Mesothelial cell of epicardium (in vitro differentiated cells): ENCODE measurements at regions not wholly inside any gene's neighbourhood (a gene's known extent, or its start where the extent isn't known, plus 50 kb on each side); places are given as distances from the start of the nearest gene placed in this dataset.

Source experiments
- DNase-seq, 2 experiments: peaks; one replicate each; pipeline ENCODE4 v3.0.0; 2021; ENCODE audit warnings: low spot score in 2 of 2; ENCODE audit not compliant: unreplicated experiment in 2 of 2
- H3K27ac Mint-ChIP-seq: 2 replicates; pipeline ENCODE4 v1.8.0; 2021; ENCODE audit warnings: mixed read lengths
- H3K27me3 Mint-ChIP-seq: 2 replicates; pipeline ENCODE4 v1.8.0; 2021; ENCODE audit warnings: low read depth, mixed read lengths
- H3K36me3 Mint-ChIP-seq: 2 replicates; pipeline ENCODE4 v1.8.0; 2021; ENCODE audit warnings: mixed read lengths
- H3K4me1 Mint-ChIP-seq: 2 replicates; pipeline ENCODE4 v1.8.0; 2021; ENCODE audit warnings: mixed read lengths
- H3K4me3 Mint-ChIP-seq: 2 replicates; pipeline ENCODE4 v1.8.0; 2021; ENCODE audit warnings: mild to moderate bottlenecking, moderate library complexity, mixed read lengths
- H3K9me3 Mint-ChIP-seq: 2 replicates; pipeline ENCODE4 v1.8.0; 2021; ENCODE audit warnings: mixed read lengths
- CTCF ChIP-seq: fragments of 200-600 bp; sonication (generic); IDR thresholded peaks from one replicate; pipeline ENCODE4 v1.5.0; 2021; ENCODE audit warnings: antibody characterized with exemption; ENCODE audit not compliant: unreplicated experiment

- DNase-seq, result no peak
- Mint-ChIP-seq H3K36me3 (no peaks in the 10 kb centered on the region), H3K4me3 (no peak overlapping the region), H3K9me3 (peaks cover 9% of the 10 kb centered on the region), H3K4me1 (no peaks in the 10 kb centered on the region), H3K27ac (no peak overlapping the region), H3K27me3 (peaks cover 36% of the 10 kb centered on the region)
- no peak for TF ChIP-seq CTCF
Observed at GRCh38 chr6:165944002-165944466, 223.6 kb downstream of the TBXT start.

GRCh38 chr6:165941786-165942185 is 225.9 kb downstream of the TBXT start:
- Mint-ChIP-seq H3K27ac (no peak overlapping the region), H3K9me3 (peaks cover 9% of the 10 kb centered on the region), H3K27me3 (peaks cover 38% of the 10 kb centered on the region), H3K36me3 (no peaks in the 10 kb centered on the region), H3K4me3 (no peak overlapping the region), H3K4me1 (no peaks in the 10 kb centered on the region)
- no peak for TF ChIP-seq CTCF
- no peak for DNase-seq

GRCh38 chr6:165941249-165941775 is 226.3 kb downstream of the TBXT start:
- TF ChIP-seq CTCF, result no peak
- no peak for DNase-seq
- Mint-ChIP-seq H3K36me3 (no peaks in the 10 kb centered on the region), H3K9me3 (peaks cover 9% of the 10 kb centered on the region), H3K27ac (no peak overlapping the region), H3K27me3 (peaks cover 42% of the 10 kb centered on the region), H3K4me1 (no peaks in the 10 kb centered on the region), H3K4me3 (no peak overlapping the region)

- no peak for TF ChIP-seq CTCF
- H3K27me3 Mint-ChIP-seq, result peaks cover 48% of the 10 kb centered on the region
- no peaks in the 10 kb centered on the region for H3K4me1 Mint-ChIP-seq
- H3K27ac Mint-ChIP-seq, result no peak overlapping the region
- no peaks in the 10 kb centered on the region for H3K36me3 Mint-ChIP-seq
- DNase-seq, result no peak
- peaks cover 9% of the 10 kb centered on the region for H3K9me3 Mint-ChIP-seq
- no peak overlapping the region for H3K4me3 Mint-ChIP-seq
Observed at GRCh38 chr6:165940366-165940765, 227.3 kb downstream of the TBXT start.

GRCh38 chr6:165939601-165940290 is 227.9 kb downstream of the TBXT start:
- Mint-ChIP-seq H3K4me1 (no peaks in the 10 kb centered on the region), H3K27me3 (peaks cover 51% of the 10 kb centered on the region), H3K27ac (no peak overlapping the region), H3K36me3 (no peaks in the 10 kb centered on the region), H3K9me3 (peaks cover 12% of the 10 kb centered on the region), H3K4me3 (no peak overlapping the region)
- DNase-seq, result no peak
- no peak for TF ChIP-seq CTCF
